Astrocyte of the cerebellum (primary cell): ENCODE measurements at regions not wholly inside any gene's neighbourhood (a gene's known extent, or its start where the extent isn't known, plus 50 kb on each side); places are given as distances from the start of the nearest gene placed in this dataset.

Source experiments
- DNase-seq: peaks from one replicate; pipeline ENCODE4 v3.0.0-alpha.2; 2011; ENCODE audit warnings: low read depth
- H3K4me3 ChIP-seq: 2 replicates; pipeline ENCODE4 v1.5.1; 2011; ENCODE audit warnings: mild to moderate bottlenecking, low read depth, low read length, moderate library complexity
- CTCF ChIP-seq: IDR thresholded peaks from 2 replicates; pipeline ENCODE4 v1.5.1; 2012; ENCODE audit warnings: low read length, low read depth, moderate library complexity, mild to moderate bottlenecking; ENCODE audit errors: missing control alignments
- in situ Hi-C: cut with HindIII; loops from 2 replicates; pipeline ENCODE4 v1.10.0; 2017; ENCODE audit warnings: low sequenced_read_pairs

- no peak for DNase-seq
- TF ChIP-seq CTCF, result no peak
- in situ Hi-C loops, result no loop called here
Observed at GRCh38 chr15:62342959-62343358, 177.9 kb upstream of the C2CD4B start.

GRCh38 chr15:62343397-62343796, 178.3 kb upstream of the C2CD4B start:
- DNase-seq, result no peak
- TF ChIP-seq CTCF, result no peak
- no peak overlapping the region for H3K4me3 ChIP-seq
- in situ Hi-C loops, result no loop called here

More at GRCh38 chr15:62342959-62343358, 177.9 kb upstream of the C2CD4B start:
- H3K4me3 ChIP-seq, result no peak overlapping the region

- peak; percentile 16 for DNase-seq
- H3K4me3 ChIP-seq, result no peak overlapping the region
- in situ Hi-C loops, result no loop called here
- TF ChIP-seq CTCF, result peak; percentile 73
Observed at GRCh38 chr15:62344806-62345539, 179.9 kb upstream of the C2CD4B start.

GRCh38 chr15:62346168-62346567, 181.1 kb upstream of the C2CD4B start:
- TF ChIP-seq CTCF, result no peak
- DNase-seq, result no peak
- H3K4me3 ChIP-seq, result no peak overlapping the region
- in situ Hi-C loops, result no loop called here

- no peak for DNase-seq
- TF ChIP-seq CTCF, result no peak
- H3K4me3 ChIP-seq, result no peak overlapping the region
- in situ Hi-C loops, result no loop called here
Observed at GRCh38 chr15:62348118-62348517, 183.0 kb upstream of the C2CD4B start.

GRCh38 chr15:62348623-62349022, 183.5 kb upstream of the C2CD4B start:
- H3K4me3 ChIP-seq, result no peak overlapping the region
- no peak for TF ChIP-seq CTCF
- in situ Hi-C loops, result no loop called here
- DNase-seq, result no peak
